GM12892 (cell line): ENCODE measurements at regions not wholly inside any gene's neighbourhood (a gene's known extent, or its start where the extent isn't known, plus 50 kb on each side); places are given as distances from the start of the nearest gene placed in this dataset.

Source experiments
- POLR2A ChIP-seq: IDR thresholded peaks from 2 replicates; pipeline ENCODE4 v1.6.1; 2011; ENCODE audit warnings: low read depth, low read length, control low read depth
- POLR2AphosphoS5 ChIP-seq: IDR thresholded peaks from 2 replicates; pipeline ENCODE4 v1.6.1; 2011; ENCODE audit warnings: low read depth, low read length, control low read depth

- TF ChIP-seq POLR2AphosphoS5 (no peak), POLR2A (no peak)
Observed at GRCh38 chrX:10038585-10038984, 71.4 kb downstream of the CLDN34 start.
